Esophagus muscularis mucosa (tissue), 3 donors: ENCODE measurements at regions not wholly inside any gene's neighbourhood (a gene's known extent, or its start where the extent isn't known, plus 50 kb on each side); places are given as distances from the start of the nearest gene placed in this dataset.

Source experiments
- CTCF ChIP-seq, 3 experiments: fragments of 200-600 bp in 2 of 3; fragments of 450-650 bp in 1 of 3; sonication (generic) in 2 of 3; IDR thresholded peaks; one replicate each; pipeline ENCODE4 v1.5.1; 2017 to 2019; ENCODE audit warnings: antibody characterized with exemption in 3 of 3, mild to moderate bottlenecking in 2 of 3, moderate library complexity in 1 of 3
- POLR2A ChIP-seq: fragments of 450-650 bp; IDR thresholded peaks from one replicate; pipeline ENCODE4 v1.6.1; 2017; ENCODE audit warnings: antibody characterized with exemption, moderate library complexity, mild to moderate bottlenecking, low read depth
- POLR2AphosphoS5 ChIP-seq, 2 donors: sonication (generic); formaldehyde crosslinking; IDR thresholded peaks; one replicate each; pipeline ENCODE4 v1.6.1; 2017; ENCODE audit warnings: antibody characterized with exemption in 2 of 2

DNA sequence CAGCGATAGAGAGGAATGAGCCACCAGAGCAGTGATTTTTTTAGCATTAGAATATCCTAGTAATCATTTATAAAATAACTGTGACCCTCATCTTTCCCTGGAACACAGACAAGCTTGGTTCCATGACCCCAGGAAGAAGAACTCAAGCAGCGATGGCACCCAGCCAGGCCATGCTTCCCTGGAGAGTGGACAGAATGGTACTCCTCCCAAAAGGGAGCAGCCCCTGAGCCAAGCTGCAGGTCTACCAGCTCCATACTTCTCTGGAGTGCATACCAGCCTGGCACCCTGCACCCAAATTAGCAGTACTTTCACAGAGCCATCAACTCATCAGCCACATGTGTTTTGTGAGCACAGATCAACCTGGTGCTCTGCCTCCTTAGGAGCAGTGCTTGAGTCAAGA is 310.9 kb upstream of the PCDH10 start:
- TF ChIP-seq CTCF (IDR thresholded peaks at IDR 0.05) (no peak), POLR2A (no peak), POLR2AphosphoS5 (IDR thresholded peaks at IDR 0.05) (no peak)
